ENCODE measurements at regions not wholly inside any gene's neighbourhood (a gene's known extent, or its start where the extent isn't known, plus 50 kb on each side); places are given as distances from the start of the nearest gene placed in this dataset.
"Not testable (repeated sequence)": the region's sequence is repeated elsewhere in the genome, so short reads cannot be mapped to it uniquely, and the experiment has no call there.

DNA sequence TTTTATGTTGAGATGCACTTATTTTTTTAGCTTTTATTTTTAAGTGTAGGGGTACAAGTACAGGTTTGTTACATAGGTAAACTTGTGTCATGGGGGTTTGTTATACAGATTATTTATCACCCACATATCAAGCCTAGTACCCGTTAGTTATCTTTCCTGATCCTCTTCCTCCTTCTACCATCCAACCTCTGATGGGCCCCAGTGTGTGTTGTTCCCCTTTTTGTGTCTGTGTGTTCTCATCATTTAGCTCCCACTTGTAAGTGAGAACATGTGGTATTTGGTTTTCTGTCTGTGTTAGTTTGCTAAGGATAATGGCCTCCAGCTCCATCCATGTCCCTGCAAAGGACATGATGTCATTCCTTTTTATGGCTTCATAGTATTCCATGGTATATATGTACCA is 72.2 kb upstream of the ST8SIA6 start:
- TF ChIP-seq, protein P1, sequence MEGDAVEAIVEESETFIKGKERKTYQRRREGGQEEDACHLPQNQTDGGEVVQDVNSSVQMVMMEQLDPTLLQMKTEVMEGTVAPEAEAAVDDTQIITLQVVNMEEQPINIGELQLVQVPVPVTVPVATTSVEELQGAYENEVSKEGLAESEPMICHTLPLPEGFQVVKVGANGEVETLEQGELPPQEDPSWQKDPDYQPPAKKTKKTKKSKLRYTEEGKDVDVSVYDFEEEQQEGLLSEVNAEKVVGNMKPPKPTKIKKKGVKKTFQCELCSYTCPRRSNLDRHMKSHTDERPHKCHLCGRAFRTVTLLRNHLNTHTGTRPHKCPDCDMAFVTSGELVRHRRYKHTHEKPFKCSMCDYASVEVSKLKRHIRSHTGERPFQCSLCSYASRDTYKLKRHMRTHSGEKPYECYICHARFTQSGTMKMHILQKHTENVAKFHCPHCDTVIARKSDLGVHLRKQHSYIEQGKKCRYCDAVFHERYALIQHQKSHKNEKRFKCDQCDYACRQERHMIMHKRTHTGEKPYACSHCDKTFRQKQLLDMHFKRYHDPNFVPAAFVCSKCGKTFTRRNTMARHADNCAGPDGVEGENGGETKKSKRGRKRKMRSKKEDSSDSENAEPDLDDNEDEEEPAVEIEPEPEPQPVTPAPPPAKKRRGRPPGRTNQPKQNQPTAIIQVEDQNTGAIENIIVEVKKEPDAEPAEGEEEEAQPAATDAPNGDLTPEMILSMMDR (IDR thresholded peaks at IDR 0.05) = not testable (repeated sequence)
- TF ChIP-seq EP300 (IDR thresholded peaks at IDR 0.05; ENCODE audit: low read depth); POLR2A (IDR thresholded peaks at IDR 0.05): not testable (repeated sequence)

All from transverse colon (tissue), 3 donors.